ENCODE measurements at regions not wholly inside any gene's neighbourhood (a gene's known extent, or its start where the extent isn't known, plus 50 kb on each side); places are given as distances from the start of the nearest gene placed in this dataset.

DNA sequence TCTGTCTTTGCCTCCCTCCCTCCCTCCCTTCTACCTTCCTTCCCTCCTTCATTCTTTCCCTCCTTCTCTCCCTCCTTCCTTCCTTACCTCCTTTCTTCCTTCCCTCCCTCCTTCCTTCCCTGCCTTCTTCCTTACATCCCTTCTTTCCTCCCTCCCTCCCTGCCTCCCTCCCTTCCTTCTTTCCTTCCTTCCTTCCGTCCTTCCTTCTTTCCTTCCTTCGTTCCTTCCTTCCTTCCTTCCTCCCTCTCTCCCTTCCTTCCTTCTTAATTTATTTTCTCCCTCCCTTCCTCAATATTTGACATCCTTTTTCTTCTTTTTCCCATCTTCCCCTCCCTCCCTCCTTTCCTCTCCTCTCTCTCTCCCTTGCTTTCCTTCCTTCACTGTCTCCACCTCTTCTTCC is 301.8 kb downstream of the GATA3 start:
- no peak for TF ChIP-seq CTCF (IDR thresholded peaks at IDR 0.05 in 2 of 3, conservative IDR thresholded peaks at IDR 0.05 in 1 of 3; ENCODE audit: borderline replicate concordance in 1 of 3, insufficient read depth in 1 of 3, low read depth in 2 of 3, low read length in 2 of 3)
- TF ChIP-seq POLR2A (IDR thresholded peaks at IDR 0.05; ENCODE audit: borderline replicate concordance, extremely low read depth, insufficient read depth, insufficient read length) = no peak
- no peak for TF ChIP-seq YY1 (IDR thresholded peaks at IDR 0.05; ENCODE audit: extremely low read depth, insufficient replicate concordance, low read depth, low read length)
- TF ChIP-seq JUND (IDR thresholded peaks at IDR 0.05) = no peak
- TF ChIP-seq REST (IDR thresholded peaks at IDR 0.05; ENCODE audit: low read depth) = no peak
- no peak for TF ChIP-seq ELF1 (IDR thresholded peaks at IDR 0.05; ENCODE audit: borderline replicate concordance, low read depth)
- TF ChIP-seq EZH2 (IDR thresholded peaks at IDR 0.05) = no peak
- TF ChIP-seq RAD21 (IDR thresholded peaks at IDR 0.05; ENCODE audit: low read depth) = no peak
- TF ChIP-seq ZFX (IDR thresholded peaks at IDR 0.05) = no peak
- TF ChIP-seq FOSL1 (IDR thresholded peaks at IDR 0.05; ENCODE audit: low read depth) = no peak
- TF ChIP-seq ZNF274 (IDR thresholded peaks at IDR 0.05; ENCODE audit: low read depth, low read length) = no peak
- TF ChIP-seq ATF3 (IDR thresholded peaks at IDR 0.05) = no peak
- no peak for TF ChIP-seq MAX (IDR thresholded peaks at IDR 0.05)
- no peak for TF ChIP-seq POLR2AphosphoS5 (IDR thresholded peaks at IDR 0.05; ENCODE audit: low read depth, low read length)

Measured in HCT116 (cell line).